LNCaP clone FGC (cell line): ENCODE measurements at regions not wholly inside any gene's neighbourhood (a gene's known extent, or its start where the extent isn't known, plus 50 kb on each side); places are given as distances from the start of the nearest gene placed in this dataset.
"Not testable (repeated sequence)": the region's sequence is repeated elsewhere in the genome, so short reads cannot be mapped to it uniquely, and the experiment has no call there.

Experiments used
- DNase-seq: peaks from one replicate; pipeline ENCODE4 v3.0.0-alpha.2; 2011; ENCODE audit warnings: low read depth
- H3K4me3 ChIP-seq: 2 replicates; pipeline ENCODE4 v1.5.1; 2011; ENCODE audit warnings: mild to moderate bottlenecking, low read depth, low read length, control low read depth
- TF ChIP-seq, protein P1 (sequence below): IDR thresholded peaks from 2 replicates; pipeline ENCODE4 v1.5.1; 2012; ENCODE audit warnings: mild to moderate bottlenecking; ENCODE audit not compliant: control insufficient read depth, insufficient read depth; ENCODE audit errors: extremely low read depth

DNA sequence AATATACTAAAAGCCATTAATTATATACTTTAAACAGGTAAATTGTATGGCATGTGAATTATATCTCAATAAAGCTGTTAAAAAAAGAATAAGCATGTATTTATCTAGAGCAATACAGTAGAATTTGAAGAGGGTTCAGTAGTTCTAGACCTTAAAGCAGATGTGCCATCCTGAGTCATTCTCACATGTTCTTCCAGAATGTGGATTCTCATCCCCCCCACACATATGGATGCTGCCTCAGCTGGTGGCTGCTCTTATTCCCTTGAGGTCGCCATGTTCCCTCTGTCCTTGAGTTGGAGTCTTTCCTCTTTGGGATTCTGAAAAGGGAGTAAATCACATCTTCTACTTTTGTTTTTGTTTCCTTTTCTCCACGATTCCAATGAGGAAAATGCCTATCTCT lies 321.3 kb downstream of the AEBP2 start:
- H3K4me3 ChIP-seq = no peak overlapping the region
- no peak for DNase-seq
- TF ChIP-seq, protein P1, sequence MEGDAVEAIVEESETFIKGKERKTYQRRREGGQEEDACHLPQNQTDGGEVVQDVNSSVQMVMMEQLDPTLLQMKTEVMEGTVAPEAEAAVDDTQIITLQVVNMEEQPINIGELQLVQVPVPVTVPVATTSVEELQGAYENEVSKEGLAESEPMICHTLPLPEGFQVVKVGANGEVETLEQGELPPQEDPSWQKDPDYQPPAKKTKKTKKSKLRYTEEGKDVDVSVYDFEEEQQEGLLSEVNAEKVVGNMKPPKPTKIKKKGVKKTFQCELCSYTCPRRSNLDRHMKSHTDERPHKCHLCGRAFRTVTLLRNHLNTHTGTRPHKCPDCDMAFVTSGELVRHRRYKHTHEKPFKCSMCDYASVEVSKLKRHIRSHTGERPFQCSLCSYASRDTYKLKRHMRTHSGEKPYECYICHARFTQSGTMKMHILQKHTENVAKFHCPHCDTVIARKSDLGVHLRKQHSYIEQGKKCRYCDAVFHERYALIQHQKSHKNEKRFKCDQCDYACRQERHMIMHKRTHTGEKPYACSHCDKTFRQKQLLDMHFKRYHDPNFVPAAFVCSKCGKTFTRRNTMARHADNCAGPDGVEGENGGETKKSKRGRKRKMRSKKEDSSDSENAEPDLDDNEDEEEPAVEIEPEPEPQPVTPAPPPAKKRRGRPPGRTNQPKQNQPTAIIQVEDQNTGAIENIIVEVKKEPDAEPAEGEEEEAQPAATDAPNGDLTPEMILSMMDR = no peak

DNA sequence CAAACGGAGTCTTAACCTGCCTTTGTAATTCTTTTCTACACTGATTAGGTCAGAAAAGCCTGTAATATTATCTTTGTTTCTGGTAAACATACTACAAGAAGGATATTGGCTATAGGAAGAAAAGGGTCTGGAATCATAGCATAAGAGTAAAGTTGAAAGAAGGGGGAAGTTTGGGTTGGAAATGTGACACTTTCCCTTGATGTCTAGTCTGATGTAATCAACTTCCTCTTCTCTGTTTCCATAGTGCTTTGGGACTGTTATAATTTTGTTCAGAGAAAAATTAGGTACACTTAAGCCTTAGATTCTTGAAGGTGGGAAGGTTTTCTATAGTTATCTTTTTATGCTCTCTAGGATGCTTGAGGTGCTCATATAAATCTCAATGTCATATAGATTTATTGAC lies 322.2 kb downstream of the AEBP2 start:
- TF ChIP-seq, protein P1 = no peak
- H3K4me3 ChIP-seq = no peak overlapping the region
- no peak for DNase-seq

DNA sequence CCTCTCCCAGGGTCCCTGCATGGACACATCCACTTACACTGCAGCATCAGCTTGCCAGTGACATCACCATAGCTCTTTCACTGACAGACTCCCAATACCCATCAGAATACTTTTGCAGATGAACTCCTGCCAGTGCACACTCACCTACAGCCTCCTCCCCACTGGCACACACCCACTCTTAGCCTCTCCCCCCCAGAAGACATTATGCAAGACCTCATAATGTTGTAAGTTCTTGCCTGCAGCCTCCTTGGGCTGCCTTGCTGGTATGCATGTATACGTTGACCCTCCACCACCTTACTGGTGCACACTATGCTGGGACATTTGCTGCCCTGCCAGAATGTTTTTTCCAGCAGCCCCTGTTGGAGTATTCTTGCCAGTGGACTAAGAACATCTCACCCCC lies 324.2 kb downstream of the AEBP2 start:
- no peak overlapping the region for H3K4me3 ChIP-seq
- DNase-seq = no peak
- TF ChIP-seq, protein P1 = no peak

DNA sequence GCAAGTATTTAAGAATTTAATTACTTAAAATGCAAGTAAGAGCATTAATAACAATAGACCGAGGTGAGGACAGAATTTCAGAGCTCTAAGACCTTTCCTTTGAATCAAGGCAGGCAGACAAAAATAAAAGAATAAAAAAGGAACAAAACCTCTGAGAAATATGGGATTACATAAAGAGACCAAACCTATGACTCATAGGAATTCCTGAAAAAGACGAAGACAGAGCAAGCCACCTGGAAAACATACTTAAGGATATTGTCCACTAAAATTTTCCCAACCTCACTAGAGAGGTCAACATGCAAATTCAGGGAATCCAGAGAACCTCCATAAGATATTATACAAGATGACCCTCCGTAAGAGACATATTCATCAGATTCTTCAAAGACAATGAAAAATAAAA lies 325.1 kb downstream of the AEBP2 start:
- H3K4me3 ChIP-seq = no peak overlapping the region
- TF ChIP-seq, protein P1 = no peak
- DNase-seq = no peak

DNA sequence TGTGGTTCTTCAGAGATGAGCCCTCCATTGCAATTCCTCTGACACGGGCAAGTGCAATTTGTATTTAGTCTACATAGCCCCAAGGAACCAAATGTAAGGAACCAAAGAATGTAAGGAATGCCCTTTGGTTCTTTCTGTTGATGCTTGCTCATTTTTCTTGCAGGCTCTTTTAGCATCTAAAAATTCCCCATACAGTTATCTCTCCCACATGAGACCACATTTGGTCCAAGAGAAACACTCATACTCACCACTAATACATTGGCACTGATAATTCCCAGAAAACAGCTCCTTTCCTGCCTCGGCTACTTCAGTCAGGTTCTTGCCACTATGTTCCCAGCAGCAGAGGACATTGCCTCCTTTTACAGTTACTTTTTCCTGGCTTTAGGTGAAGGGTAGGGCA lies 332.6 kb downstream of the AEBP2 start:
- no peak overlapping the region for H3K4me3 ChIP-seq
- TF ChIP-seq, protein P1 = no peak
- DNase-seq = no peak

DNA sequence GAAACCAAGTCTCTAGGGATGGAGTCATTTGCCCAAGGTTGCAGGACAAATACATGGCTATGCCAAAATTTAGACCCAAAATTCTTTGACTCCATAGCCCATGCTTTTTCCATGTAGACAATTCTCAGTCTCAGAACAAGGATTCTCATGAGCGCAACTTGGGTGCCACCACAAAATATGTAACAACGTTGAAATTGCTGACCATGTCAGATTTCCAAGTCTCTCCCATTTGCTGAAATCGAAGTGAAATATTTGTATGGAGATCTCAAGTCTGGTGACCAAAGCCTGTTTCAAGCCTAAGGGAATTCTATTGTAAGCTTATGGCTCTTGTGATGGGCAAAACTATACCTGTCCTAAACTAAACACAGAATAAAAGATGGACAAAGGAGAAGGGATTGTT lies 333.5 kb downstream of the AEBP2 start:
- DNase-seq = no peak
- H3K4me3 ChIP-seq = no peak overlapping the region
- TF ChIP-seq, protein P1 = no peak

DNA sequence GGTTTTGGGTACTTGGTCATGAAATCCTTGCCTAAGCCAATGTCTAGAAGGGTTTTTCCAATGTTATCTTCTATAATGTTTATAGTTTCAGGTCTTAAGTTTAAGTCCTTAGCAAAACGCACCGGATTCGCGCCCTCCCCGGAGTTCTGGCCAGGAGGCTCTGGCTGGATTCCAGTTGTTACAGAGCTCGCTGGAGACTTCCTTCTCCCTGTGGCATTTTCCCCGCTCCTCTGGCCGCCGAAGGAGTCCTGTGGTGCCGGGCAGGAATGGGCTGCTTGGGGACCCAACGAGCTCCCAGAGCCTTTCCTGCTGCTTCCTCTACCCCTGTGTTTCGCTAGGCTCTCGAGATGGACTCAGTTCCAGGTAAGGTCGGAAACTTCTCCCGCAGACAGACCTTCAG lies 335.9 kb downstream of the AEBP2 start:
- TF ChIP-seq, protein P1 = no peak

DNA sequence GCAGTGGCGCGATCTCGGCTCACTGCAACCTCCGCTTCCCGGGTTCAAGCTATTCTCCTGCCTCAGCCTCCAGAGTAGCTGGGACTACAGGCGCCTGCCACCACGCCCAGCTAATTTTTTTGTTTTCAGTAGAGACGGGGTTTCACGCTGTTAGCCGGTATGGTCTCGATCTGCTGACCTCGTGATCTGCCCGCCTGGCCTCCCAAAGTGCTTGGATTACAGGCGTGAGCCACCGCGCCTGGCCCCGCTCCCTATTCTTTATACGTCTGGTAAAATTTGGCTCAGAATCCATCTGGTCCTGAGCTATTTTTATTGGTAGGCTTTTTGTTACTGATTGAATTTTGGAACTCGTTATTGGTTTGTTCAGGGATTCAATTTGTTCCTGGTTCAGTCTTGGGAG lies 336.7 kb downstream of the AEBP2 start:
- not testable (repeated sequence) for DNase-seq, H3K4me3 ChIP-seq

More for the DNA sequence above, 335.9 kb downstream of the AEBP2 start:
- H3K4me3 ChIP-seq = no peak overlapping the region
- no peak for DNase-seq
